HG02981 (cell line): ENCODE measurements at regions not wholly inside any gene's neighbourhood (a gene's known extent, or its start where the extent isn't known, plus 50 kb on each side); places are given as distances from the start of the nearest gene placed in this dataset.

Experiments used
- ATAC-seq: cut with Tn5 transposase; IDR thresholded peaks from one replicate; pipeline ENCODE4 v1.9.1; 2021; ENCODE audit warnings: mild to moderate bottlenecking, moderate library complexity; ENCODE audit not compliant: unreplicated experiment

DNA sequence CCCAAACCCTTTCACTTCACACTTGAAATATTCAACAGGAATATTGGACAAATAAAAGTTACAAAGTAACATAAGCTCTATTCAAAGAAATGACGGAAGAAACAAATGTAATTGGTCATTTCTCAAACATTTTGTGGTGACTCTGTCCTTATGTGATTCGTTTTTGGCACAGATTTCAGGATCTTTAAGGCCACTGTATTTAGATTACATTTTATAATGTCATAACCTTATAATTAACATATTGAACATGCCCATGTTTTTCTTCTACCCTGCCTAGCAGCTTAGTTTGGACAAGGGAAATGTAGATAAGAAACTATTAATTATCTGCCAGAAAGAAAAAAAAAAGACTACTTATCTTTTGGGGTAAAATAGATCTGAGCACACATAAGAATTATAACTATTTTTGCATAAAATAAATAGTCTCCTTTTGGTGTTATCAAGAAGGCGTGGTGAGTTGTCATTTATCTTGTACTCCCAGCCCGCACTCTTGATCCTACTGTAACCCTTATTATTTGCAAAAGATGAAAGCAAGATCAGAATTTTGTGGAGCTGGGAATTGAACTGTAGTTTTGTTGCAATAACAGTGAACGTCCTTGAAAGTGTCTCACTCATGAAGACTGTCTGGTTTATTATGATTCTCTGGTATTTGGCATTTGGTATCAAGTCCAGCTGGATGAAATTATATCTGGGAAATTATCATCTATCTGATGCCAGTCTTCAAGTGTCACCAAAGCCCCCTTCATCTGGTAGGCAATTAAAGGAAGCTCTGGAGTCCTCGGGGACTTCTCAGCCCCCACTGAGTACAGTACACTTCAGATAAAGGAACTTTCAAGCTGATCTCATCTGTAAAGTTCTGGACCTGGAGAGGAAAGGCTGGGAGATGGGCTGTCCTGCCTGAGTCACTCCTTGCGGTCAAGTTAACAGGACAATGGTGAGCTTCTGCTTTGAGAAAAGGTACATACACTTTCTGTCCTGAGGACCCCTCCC, 175.7 kb upstream of the INHBA start:
- no peak for ATAC-seq

GRCh38 chr7:41877118-41877517, 174.2 kb upstream of the INHBA start:
- ATAC-seq: no peak

DNA sequence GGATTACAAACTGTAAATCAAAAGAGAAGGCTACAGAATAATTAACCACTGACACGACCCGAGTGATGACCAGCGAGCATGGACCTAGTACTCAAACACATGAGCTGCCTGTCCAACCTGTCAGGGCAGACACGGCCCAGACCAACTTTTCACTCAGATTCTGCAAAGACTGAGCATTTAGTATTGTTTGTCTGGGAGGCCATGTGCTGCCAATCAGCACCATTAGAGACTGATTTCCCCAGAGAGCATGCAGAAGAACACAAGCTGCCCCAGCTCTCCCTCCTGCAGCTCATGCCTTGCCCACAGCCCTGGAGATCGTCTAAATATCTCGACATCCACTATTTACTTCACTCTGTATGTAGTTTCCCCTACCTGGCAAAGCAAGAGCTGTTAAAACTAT, 172.6 kb upstream of the INHBA start:
- no peak for ATAC-seq

GRCh38 chr7:41874201-41874785, 171.4 kb upstream of the INHBA start:
- ATAC-seq: no peak

GRCh38 chr7:41873741-41874140, 170.9 kb upstream of the INHBA start:
- no peak for ATAC-seq

DNA sequence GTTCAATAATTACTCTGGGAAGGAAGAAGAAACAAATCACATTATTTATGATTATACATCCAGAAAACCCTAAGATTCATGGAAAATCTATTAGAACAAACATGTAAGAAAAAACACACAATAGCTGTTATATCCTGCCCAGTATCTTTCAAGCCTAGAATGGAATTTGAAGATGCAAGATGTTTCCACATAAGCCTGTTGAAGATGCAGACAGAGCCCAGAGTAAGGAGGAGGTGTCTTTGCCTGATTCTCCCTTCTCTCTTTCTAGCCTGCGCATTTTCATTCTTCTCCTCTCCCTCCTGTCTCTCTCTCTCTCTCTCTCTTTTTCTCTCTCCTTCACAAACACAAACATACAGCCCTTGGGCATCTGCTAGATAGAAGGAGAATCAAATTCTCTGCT, 170.1 kb upstream of the INHBA start:
- ATAC-seq: no peak

- ATAC-seq: peak; percentile 52
Observed at GRCh38 chr7:41870461-41871138, 167.7 kb upstream of the INHBA start.

DNA sequence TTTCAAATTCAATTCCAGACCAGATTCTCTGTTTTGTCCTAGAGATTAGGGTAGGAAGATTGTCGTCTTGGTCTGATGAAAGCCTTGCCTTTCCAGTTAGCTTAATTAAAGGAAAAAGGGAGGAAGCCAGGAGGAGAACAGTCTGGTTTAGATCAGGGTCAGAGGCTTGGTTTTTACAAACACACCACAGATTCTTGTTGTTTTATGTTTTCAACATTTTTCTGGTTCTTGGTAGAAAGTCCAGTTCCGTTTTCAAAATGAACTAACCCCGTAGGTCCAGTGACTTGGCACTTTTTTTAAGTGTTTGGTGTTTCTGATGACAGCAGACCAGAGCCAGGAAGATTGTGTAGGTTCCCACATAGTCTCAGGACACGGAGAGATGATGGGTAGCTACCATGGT, 167.1 kb upstream of the INHBA start:
- peak; percentile 40 for ATAC-seq

DNA sequence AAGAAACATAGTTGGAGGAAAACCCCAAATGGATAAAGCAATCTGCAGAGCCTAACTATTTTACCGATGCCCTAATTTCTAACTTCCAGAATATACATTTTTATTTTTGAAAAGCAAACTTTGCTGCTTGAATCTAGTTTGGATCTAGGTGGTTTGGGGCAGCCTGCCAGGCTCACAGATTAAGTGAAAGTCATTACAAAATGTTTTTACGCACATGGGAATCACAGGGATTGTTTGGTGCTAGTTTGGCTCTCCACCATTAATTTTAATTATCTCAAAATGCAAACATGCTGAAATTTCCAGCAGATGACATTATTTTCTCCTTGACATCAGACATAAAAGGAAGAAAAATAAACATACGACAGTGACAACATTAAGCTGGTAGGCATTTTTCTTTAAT, 166.7 kb upstream of the INHBA start:
- ATAC-seq: no peak

GRCh38 chr7:41869091-41869490, 166.2 kb upstream of the INHBA start:
- no peak for ATAC-seq

DNA sequence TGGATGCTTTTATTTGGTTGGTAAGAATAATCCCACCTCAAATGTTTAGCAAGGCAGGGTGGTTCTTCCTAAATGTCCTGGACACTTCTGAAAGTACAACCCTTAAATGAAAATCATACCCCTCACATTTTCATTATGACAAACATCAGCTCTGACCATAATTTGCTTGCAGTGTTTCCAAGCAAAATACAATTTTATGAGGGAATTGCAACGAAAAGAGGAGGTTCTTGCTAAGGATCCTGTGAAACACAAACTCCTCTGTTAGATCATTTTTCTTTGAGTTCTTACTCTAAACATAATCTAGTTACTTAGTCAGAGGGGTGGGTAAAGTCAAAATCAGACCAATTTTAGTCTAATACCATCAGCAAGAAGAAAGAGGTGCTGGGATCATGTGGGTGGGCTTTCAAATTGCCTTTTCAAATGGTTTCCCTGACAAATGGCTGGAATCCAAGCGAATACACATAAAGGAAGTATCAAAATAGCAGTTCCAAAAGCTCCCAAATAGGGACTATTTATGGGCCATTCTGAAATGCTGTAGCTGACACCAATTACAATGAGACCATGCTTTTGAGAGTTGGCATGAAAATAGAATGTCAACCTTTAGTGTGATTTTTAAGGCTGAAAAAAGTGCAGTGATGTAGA, 164.9 kb upstream of the INHBA start:
- ATAC-seq: no peak

DNA sequence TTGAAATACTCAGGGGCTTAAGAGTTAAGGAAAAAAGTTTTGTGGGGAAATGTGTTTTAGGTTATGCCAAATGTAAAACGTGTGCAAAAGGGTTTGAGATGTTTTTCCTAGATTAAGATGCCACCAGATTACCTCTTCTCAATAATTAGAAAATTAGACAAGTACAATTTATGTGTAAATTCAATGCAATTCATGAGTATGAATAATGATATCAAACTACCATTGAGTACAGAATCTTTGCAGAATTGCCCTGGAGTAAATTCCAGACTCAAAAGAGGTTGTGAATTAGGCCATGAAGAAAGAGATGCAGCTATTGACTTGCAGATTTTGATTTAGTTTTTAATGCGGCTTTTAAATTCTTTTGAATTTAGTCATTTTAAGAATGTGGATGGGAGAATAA, 159.4 kb upstream of the INHBA start:
- no peak for ATAC-seq

GRCh38 chr7:41861642-41862041, 158.8 kb upstream of the INHBA start:
- ATAC-seq: no peak

- no peak for ATAC-seq
Observed at GRCh38 chr7:41858201-41858600, 155.3 kb upstream of the INHBA start.

- ATAC-seq: no peak
Observed at GRCh38 chr7:41855798-41856197, 152.9 kb upstream of the INHBA start.

- ATAC-seq: no peak
Observed at GRCh38 chr7:41847606-41848005, 144.7 kb upstream of the INHBA start.

- ATAC-seq: no peak
Observed at GRCh38 chr7:41847151-41847550, 144.3 kb upstream of the INHBA start.

DNA sequence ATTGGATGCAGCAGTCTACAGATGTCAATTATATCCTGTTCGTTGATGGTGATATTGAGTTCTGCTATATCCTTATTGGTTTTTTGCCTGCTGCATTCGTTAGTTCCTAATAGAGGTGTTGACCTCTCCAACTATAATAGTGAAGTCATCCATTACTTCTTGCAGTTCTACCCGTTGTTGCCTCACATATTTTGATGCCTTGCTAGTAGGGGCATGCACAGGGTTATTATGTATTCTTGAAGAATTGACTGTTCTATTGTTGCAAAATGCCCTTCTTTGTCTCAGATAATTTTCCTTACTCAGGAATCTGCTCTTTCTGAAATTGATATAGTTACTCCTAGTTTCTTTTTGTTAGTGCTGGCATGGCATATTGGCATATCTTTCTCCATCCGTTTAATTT, 140.1 kb upstream of the INHBA start:
- no peak for ATAC-seq

- ATAC-seq: no peak
Observed at GRCh38 chr7:41837916-41838315, 135.0 kb upstream of the INHBA start.

DNA sequence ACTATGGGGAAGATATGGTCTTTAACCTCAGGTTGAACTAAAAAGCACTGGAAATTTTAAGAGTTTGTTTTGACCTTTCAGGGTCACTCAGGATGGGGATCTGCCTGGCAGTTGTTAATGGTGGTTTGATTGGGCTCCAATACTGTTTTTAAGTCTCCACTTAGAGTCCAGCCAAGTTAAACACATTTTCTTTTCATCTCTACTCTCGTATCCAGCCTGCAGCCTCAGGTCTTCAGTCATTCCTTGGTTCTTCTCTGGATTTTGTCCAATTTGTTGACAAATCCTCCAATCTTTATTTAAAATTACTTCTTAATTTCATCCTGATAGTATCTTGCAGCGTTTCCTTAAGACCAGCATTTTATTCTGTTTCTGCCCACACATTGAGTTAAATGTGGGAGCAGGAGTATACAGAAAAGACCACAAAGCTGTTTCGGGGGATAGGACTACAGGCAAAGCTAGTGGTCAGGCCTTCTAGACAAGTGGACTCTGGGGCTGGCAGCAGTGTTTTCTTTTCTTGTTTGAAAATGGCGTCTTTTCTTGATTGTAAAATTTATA, 133.2 kb upstream of the INHBA start:
- ATAC-seq: no peak
